NB4 (cell line): ENCODE measurements at regions not wholly inside any gene's neighbourhood (a gene's known extent, or its start where the extent isn't known, plus 50 kb on each side); places are given as distances from the start of the nearest gene placed in this dataset.

Source experiments
- DNase-seq: peaks from one replicate; pipeline ENCODE4 v3.0.0; 2010; ENCODE audit warnings: low read depth
- H3K4me3 ChIP-seq: one replicate; pipeline ENCODE4 v1.5.1; 2011; ENCODE audit warnings: mild to moderate bottlenecking, low read depth, low read length, moderate library complexity
- CTCF ChIP-seq: IDR thresholded peaks from one replicate; pipeline ENCODE4 v1.5.1; 2012; ENCODE audit warnings: low read depth, low read length
- MAX ChIP-seq: IDR thresholded peaks from 2 replicates; pipeline ENCODE4 v1.6.1; 2011; ENCODE audit warnings: low read depth, low read length
- MYC ChIP-seq: IDR thresholded peaks from 2 replicates; pipeline ENCODE4 v1.6.1; 2011; ENCODE audit warnings: low read depth, low read length
- POLR2A ChIP-seq: IDR thresholded peaks from 2 replicates; pipeline ENCODE4 v1.6.1; 2011; ENCODE audit warnings: mild to moderate bottlenecking; ENCODE audit not compliant: insufficient read length; ENCODE audit errors: extremely low read depth

DNA sequence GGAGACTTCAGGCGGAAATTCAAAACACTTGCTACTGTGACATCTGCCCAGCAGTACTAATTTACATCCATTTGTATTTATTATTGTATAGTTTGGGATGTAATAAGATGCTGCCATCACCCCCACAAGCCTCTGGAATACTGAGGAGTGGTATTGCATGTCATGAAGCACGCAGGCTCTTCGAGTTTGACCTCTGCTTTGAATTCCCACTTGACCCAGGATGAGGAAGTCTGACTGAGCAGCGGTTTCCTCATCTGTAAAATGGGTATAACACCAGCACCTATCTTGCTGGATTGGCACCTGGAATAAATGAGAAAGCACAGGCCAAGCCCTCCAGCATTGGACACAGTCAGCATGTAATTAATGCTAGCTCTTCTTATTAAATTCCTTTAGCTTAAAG lies 116.0 kb upstream of the DIO3 start:
- TF ChIP-seq POLR2A (no peak), MAX (no peak), MYC (no peak), CTCF (no peak)
- H3K4me3 ChIP-seq: no peak overlapping the region
- DNase-seq: no peak

- no peak for DNase-seq
- H3K4me3 ChIP-seq: no peak overlapping the region
- TF ChIP-seq MYC (no peak), MAX (no peak), POLR2A (no peak), CTCF (no peak)
Measured at GRCh38 chr14:101446387-101446969, 114.8 kb upstream of the DIO3 start.

DNA sequence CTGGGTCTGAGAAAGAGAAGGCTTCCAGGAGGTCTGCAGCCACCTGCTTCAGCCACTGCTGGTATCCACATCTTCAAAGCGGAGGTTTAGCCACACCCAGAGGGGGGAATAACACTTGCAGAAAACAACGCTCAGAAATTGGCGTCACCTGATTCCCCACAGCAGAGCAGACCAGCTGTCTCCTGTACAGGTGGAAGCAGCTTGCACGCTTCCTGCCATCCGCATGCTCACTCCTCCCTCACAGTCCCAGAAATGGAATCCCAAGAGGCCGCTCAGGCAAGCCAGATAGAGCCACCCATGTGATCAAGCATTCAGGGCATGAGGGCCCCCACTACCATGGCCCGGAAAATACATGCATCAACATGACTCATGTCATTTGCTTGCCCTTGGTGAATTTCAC lies 112.2 kb upstream of the DIO3 start:
- no peak for DNase-seq
- no peak overlapping the region for H3K4me3 ChIP-seq
- no peak for TF ChIP-seq MAX
- no peak for TF ChIP-seq CTCF
- no peak for TF ChIP-seq MYC
- TF ChIP-seq POLR2A: no peak

DNA sequence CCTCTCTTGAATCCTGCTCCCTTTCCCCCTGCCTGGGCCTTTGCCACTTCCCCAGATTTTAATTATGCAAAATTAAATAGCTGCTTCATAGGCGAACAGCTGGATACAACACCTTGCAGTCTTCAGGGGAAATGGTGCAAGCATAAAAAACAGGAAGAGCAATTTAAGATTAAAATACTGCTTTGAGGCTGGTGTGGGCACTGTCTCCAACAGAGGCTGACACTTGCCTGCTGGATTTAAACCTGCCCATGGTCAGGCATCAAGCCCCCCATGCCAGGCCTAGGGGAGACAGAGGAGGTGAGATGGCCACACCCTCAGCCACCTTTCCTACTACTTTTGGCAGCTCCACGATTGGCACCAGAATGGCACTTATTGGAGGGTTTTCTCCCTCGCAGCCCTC lies 110.1 kb upstream of the DIO3 start:
- TF ChIP-seq POLR2A (no peak), MAX (no peak), CTCF (no peak), MYC (no peak)
- no peak overlapping the region for H3K4me3 ChIP-seq
- no peak for DNase-seq

GRCh38 chr14:101453225-101453624 lies 108.1 kb upstream of the DIO3 start:
- H3K4me3 ChIP-seq: no peak overlapping the region
- no peak for TF ChIP-seq MAX
- no peak for TF ChIP-seq MYC
- no peak for TF ChIP-seq POLR2A
- TF ChIP-seq CTCF: no peak
- DNase-seq: no peak
